Neural cell (in vitro differentiated cells): ENCODE measurements at regions not wholly inside any gene's neighbourhood (a gene's known extent, or its start where the extent isn't known, plus 50 kb on each side); places are given as distances from the start of the nearest gene placed in this dataset.

Source experiments
- H2AFZ ChIP-seq: fragments of 200-600, 300-800 bp; sonication (generic), shearing (Covaris generic); 2 replicates; pipeline ENCODE4 v1.6.0; 2014; ENCODE audit warnings: low read depth, mild to moderate bottlenecking, antibody characterized with exemption, low read length, moderate library complexity
- H3F3A ChIP-seq: fragments of 200-600 bp; shearing (Covaris generic); 2 replicates; pipeline ENCODE4 v1.6.1; 2016; ENCODE audit warnings: mild to moderate bottlenecking, moderate library complexity, mixed read lengths, antibody characterized with exemption, low read length; ENCODE audit not compliant: insufficient read depth, poor library complexity, severe bottlenecking
- H3K27ac ChIP-seq: fragments of 200-600, 300-800 bp; sonication (generic), shearing (Covaris generic); 2 replicates; pipeline ENCODE4 v1.5.1; 2014; ENCODE audit warnings: mild to moderate bottlenecking, low read length, moderate library complexity
- H3K27me3 ChIP-seq: fragments of 300-800, 200-600 bp; sonication (generic), shearing (Covaris generic); 2 replicates; pipeline ENCODE4 v1.6.0; 2014; ENCODE audit warnings: mild to moderate bottlenecking, low read depth, low read length, moderate library complexity; ENCODE audit not compliant: insufficient read depth
- H3K36me3 ChIP-seq: fragments of 300-800, 200-600 bp; sonication (generic), shearing (Covaris generic); 2 replicates; pipeline ENCODE4 v1.5.1; 2014; ENCODE audit warnings: mild to moderate bottlenecking, antibody characterized with exemption, low read length, moderate library complexity; ENCODE audit not compliant: insufficient read depth
- H3K4me2 ChIP-seq: fragments of 300-800, 200-600 bp; sonication (generic), shearing (Covaris generic); 2 replicates; pipeline ENCODE4 v1.6.0; 2014; ENCODE audit warnings: mild to moderate bottlenecking, low read length
- H3K4me3 ChIP-seq: fragments of 300-800, 200-600 bp; sonication (generic), shearing (Covaris generic); 2 replicates; pipeline ENCODE4 v1.5.1; 2014; ENCODE audit warnings: mild to moderate bottlenecking, low read length, moderate library complexity
- H3K79me2 ChIP-seq: fragments of 200-600 bp; shearing (Covaris generic); replicated peaks from 2 replicates; pipeline ENCODE4 v1.6.0; 2014; ENCODE audit warnings: mild to moderate bottlenecking, low read length, moderate library complexity; ENCODE audit not compliant: insufficient read depth
- H3K9ac ChIP-seq: fragments of 300-800, 200-600 bp; sonication (generic), shearing (Covaris generic); 2 replicates; pipeline ENCODE4 v1.6.1; 2016; ENCODE audit warnings: mild to moderate bottlenecking, low read length, mixed read lengths
- H3K9me2 ChIP-seq: fragments of 200-600 bp; shearing (Covaris generic); 2 replicates; pipeline ENCODE4 v1.6.1; 2016; ENCODE audit warnings: mild to moderate bottlenecking, low read length, mixed read lengths; ENCODE audit not compliant: insufficient read depth
- H3K9me3 ChIP-seq: fragments of 200-600, 300-800 bp; sonication (generic), shearing (Covaris generic); 2 replicates; pipeline ENCODE4 v1.6.1; 2016; ENCODE audit warnings: mild to moderate bottlenecking, mixed run types, low read length, moderate library complexity, mixed read lengths
- H4K20me1 ChIP-seq: fragments of 200-600 bp; shearing (Covaris generic); 2 replicates; pipeline ENCODE4 v1.6.1; 2016; ENCODE audit warnings: mild to moderate bottlenecking, mixed run types; ENCODE audit not compliant: insufficient read depth
- CTCF ChIP-seq: fragments of 450-650 bp; IDR thresholded peaks from 2 replicates; pipeline ENCODE4 v1.5.1; 2014; ENCODE audit warnings: antibody characterized with exemption, mild to moderate bottlenecking, moderate library complexity; ENCODE audit not compliant: poor library complexity, severe bottlenecking
- EP300 ChIP-seq: fragments of 450-650 bp; conservative IDR thresholded peaks from 2 replicates; pipeline ENCODE4 v1.6.1; 2014; ENCODE audit warnings: antibody characterized with exemption, mild to moderate bottlenecking, moderate library complexity; ENCODE audit not compliant: poor library complexity, severe bottlenecking
- EZH2 ChIP-seq: fragments of 200-600, 300-800 bp; shearing (Covaris generic), sonication (generic); IDR thresholded peaks from 2 replicates; pipeline ENCODE4 v1.6.1; 2014; ENCODE audit warnings: antibody characterized with exemption, low read length, borderline replicate concordance, mild to moderate bottlenecking; ENCODE audit not compliant: insufficient read depth, poor library complexity, severe bottlenecking
- MXI1 ChIP-seq: fragments of 450-650 bp; conservative IDR thresholded peaks from 2 replicates; pipeline ENCODE4 v1.6.1; 2014; ENCODE audit warnings: antibody characterized with exemption, mild to moderate bottlenecking; ENCODE audit not compliant: poor library complexity, severe bottlenecking
- POLR2AphosphoS5 ChIP-seq: IDR thresholded peaks from 2 replicates; pipeline ENCODE4 v1.6.1; 2012
- RAD21 ChIP-seq: fragments of 450-650 bp; conservative IDR thresholded peaks from 2 replicates; pipeline ENCODE4 v1.6.1; 2014; ENCODE audit warnings: antibody characterized with exemption, mild to moderate bottlenecking, moderate library complexity
- SMC3 ChIP-seq: fragments of 450-650 bp; conservative IDR thresholded peaks from 2 replicates; pipeline ENCODE4 v1.6.1; 2014; ENCODE audit warnings: antibody characterized with exemption, mild to moderate bottlenecking, moderate library complexity; ENCODE audit not compliant: poor library complexity
- TAF1 ChIP-seq: IDR thresholded peaks from 2 replicates; pipeline ENCODE4 v1.6.1; 2012; ENCODE audit warnings: low read depth
- TF ChIP-seq, protein P1 (sequence below): IDR thresholded peaks from 2 replicates; pipeline ENCODE4 v1.6.1; 2012; ENCODE audit warnings: borderline replicate concordance

GRCh38 chr4:179585761-179586160 is 2143.5 kb upstream of the AGA start:
- Histone ChIP-seq H3K4me3 (no peak overlapping the region), H3K27me3 (no peaks in the 10 kb centered on the region), H3K9ac (no peak overlapping the region), H3K9me2 (no peaks in the 10 kb centered on the region), H3K79me2 (no peaks in the 10 kb centered on the region), H3F3A (no peaks in the 10 kb centered on the region), H3K4me2 (no peak overlapping the region), H3K27ac (no peak overlapping the region), H3K36me3 (no peaks in the 10 kb centered on the region), H3K9me3 (no peaks in the 10 kb centered on the region), H4K20me1 (no peaks in the 10 kb centered on the region), H2AFZ (no peak overlapping the region)
- TF ChIP-seq CTCF (no peak), EZH2 (no peak), SMC3 (no peak), EP300 (no peak), MXI1 (no peak), POLR2AphosphoS5 (no peak), RAD21 (no peak), TAF1 (no peak)
- TF ChIP-seq, protein P1, sequence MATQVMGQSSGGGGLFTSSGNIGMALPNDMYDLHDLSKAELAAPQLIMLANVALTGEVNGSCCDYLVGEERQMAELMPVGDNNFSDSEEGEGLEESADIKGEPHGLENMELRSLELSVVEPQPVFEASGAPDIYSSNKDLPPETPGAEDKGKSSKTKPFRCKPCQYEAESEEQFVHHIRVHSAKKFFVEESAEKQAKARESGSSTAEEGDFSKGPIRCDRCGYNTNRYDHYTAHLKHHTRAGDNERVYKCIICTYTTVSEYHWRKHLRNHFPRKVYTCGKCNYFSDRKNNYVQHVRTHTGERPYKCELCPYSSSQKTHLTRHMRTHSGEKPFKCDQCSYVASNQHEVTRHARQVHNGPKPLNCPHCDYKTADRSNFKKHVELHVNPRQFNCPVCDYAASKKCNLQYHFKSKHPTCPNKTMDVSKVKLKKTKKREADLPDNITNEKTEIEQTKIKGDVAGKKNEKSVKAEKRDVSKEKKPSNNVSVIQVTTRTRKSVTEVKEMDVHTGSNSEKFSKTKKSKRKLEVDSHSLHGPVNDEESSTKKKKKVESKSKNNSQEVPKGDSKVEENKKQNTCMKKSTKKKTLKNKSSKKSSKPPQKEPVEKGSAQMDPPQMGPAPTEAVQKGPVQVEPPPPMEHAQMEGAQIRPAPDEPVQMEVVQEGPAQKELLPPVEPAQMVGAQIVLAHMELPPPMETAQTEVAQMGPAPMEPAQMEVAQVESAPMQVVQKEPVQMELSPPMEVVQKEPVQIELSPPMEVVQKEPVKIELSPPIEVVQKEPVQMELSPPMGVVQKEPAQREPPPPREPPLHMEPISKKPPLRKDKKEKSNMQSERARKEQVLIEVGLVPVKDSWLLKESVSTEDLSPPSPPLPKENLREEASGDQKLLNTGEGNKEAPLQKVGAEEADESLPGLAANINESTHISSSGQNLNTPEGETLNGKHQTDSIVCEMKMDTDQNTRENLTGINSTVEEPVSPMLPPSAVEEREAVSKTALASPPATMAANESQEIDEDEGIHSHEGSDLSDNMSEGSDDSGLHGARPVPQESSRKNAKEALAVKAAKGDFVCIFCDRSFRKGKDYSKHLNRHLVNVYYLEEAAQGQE = no peak

DNA sequence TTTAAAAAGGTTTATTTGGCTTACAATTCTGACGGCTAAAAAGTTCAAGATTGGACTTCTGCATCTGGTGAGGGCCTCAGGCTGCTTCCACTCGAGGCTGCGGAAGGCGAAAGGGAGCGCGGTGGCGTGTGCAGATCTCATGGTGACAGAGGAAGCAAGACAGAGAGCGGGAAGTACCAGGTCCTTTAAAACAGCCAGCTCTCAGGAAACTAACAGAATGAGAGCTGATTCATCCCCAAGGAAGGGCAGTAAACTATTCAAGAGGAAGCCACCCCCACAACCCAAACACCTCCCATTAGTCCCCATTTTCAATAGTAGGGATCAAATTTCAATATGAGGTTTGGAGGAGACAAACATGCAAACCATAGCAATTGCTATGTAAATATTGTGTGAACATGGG is 2144.2 kb upstream of the AGA start:
- H3K9me2 ChIP-seq = no peaks in the 10 kb centered on the region
- no peaks in the 10 kb centered on the region for H4K20me1 ChIP-seq
- H3K4me3 ChIP-seq = no peak overlapping the region
- no peak overlapping the region for H3K4me2 ChIP-seq
- H3K9ac ChIP-seq = no peak overlapping the region
- H3K27ac ChIP-seq = no peak overlapping the region
- H3K9me3 ChIP-seq = no peaks in the 10 kb centered on the region
- TF ChIP-seq EP300 (no peak), POLR2AphosphoS5 (no peak), SMC3 (no peak), MXI1 (no peak), RAD21 (no peak), EZH2 (no peak), TAF1 (no peak), CTCF (no peak)
- TF ChIP-seq, protein P1 = no peak
- no peaks in the 10 kb centered on the region for H3F3A ChIP-seq
- no peaks in the 10 kb centered on the region for H3K27me3 ChIP-seq
- no peaks in the 10 kb centered on the region for H3K36me3 ChIP-seq
- no peaks in the 10 kb centered on the region for H3K79me2 ChIP-seq
- no peak overlapping the region for H2AFZ ChIP-seq
